ENCODE measurements at regions not wholly inside any gene's neighbourhood (a gene's known extent, or its start where the extent isn't known, plus 50 kb on each side); places are given as distances from the start of the nearest gene placed in this dataset.

DNA sequence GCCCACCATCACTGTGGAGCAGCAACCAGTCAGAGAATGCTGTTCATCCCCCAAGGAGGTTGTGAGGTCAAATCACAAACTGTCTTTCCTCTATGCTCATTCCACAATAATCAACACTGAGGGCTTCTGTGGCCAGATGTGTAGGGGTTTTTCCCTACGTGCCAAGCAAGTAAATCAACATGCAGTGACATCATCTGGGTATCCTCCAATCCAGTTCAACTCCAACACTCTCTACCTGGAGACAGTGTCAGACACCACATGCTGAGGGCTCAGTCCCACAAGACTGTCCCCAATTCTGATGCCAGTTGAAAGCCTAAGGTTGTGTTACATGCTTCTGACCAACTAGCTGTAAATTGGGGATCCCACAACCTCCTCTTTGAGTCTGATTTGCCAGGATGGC lies 57.3 kb upstream of the DMRT1 start:
- Mint-ChIP-seq H3K4me1 (peaks cover 27% of the 10 kb centered on the region), H3K27me3 (ENCODE audit: insufficient read depth, low read depth, poor library complexity) (peaks cover 4% of the 10 kb centered on the region), H3K36me3 (ENCODE audit: low read depth) (peaks cover under 1% of the 10 kb centered on the region; the same call in 1 of the 3 replicates), H3K27ac (no peak overlapping the region), H3K4me3 (no peak overlapping the region), H3K9me3 (peaks cover under 1% of the 10 kb centered on the region; the same call in 1 of the 3 replicates)
- peak overlapping the region; percentile 56; the same call in 1 of the 2 replicates for H2AFZ ChIP-seq
- H3F3A ChIP-seq (replicated peaks; ENCODE audit: low read depth), result no peaks in the 10 kb centered on the region
- H3K4me3 ChIP-seq, result no peak overlapping the region
- no peak overlapping the region for H3K27ac ChIP-seq (ENCODE audit: low read depth)
- H3K9me2 ChIP-seq (ENCODE audit: insufficient read depth), result no peaks in the 10 kb centered on the region
- no peaks in the 10 kb centered on the region; the same call in 1 of the 2 replicates for H3K36me3 ChIP-seq (ENCODE audit: insufficient read depth)
- no peaks in the 10 kb centered on the region for H3K79me2 ChIP-seq (replicated peaks; ENCODE audit: insufficient read depth)
- DNase-seq (ENCODE audit: low spot score), result no peak
- peaks cover 30% of the 10 kb centered on the region for H3K4me1 ChIP-seq (ENCODE audit: insufficient read depth)
- no peak for ATAC-seq
- no peaks in the 10 kb centered on the region for H4K20me1 ChIP-seq (replicated peaks; ENCODE audit: insufficient read depth)
- no peaks in the 10 kb centered on the region for H3K27me3 ChIP-seq (ENCODE audit: insufficient read depth)
- H3K4me2 ChIP-seq, result no peak overlapping the region
- no peak for TF ChIP-seq CTCF (conservative IDR thresholded peaks at IDR 0.05; ENCODE audit: low read depth in 2 of 2)
- TF ChIP-seq CREB1 (CRISPR knock-in tag; IDR thresholded peaks at IDR 0.05; ENCODE audit: low read depth), result no peak
- TF ChIP-seq ZNF114 (CRISPR knock-in tag; IDR thresholded peaks at IDR 0.05), result no peak
- TF ChIP-seq POLR2AphosphoS5 (IDR thresholded peaks at IDR 0.05; ENCODE audit: low read depth), result no peak
- no peak for TF ChIP-seq JUNB (IDR thresholded peaks at IDR 0.05; ENCODE audit: unreplicated experiment)
- TF ChIP-seq ZNF331 (CRISPR knock-in tag; IDR thresholded peaks at IDR 0.05; ENCODE audit: low read depth), result no peak
- TF ChIP-seq ZNF462 (CRISPR knock-in tag; IDR thresholded peaks at IDR 0.05), result no peak

Data from GM23338 (cell line).